ENCODE measurements at regions not wholly inside any gene's neighbourhood (a gene's known extent, or its start where the extent isn't known, plus 50 kb on each side); places are given as distances from the start of the nearest gene placed in this dataset.

DNA sequence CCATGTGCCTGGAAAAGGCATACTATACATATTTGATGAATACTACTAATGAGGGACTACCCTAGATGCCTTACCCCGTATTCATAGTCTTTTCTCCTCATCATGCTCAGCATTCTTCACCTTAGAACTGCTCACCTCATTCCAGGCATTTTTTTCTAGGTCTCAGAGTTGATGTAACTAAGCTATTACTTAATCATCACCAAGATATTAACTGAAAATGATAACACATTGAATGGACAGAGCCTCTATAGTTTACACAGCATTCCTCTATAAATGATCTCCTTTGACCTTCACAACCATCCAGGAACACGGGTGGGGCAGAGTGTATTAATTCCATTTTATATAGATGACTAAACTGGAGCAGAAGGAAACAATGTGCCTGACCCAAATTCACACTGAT is 174.1 kb upstream of the DPH6 start:
- intact Hi-C loops (cut with micrococcal nuclease): no loop called here
- ATAC-seq (no peak), DNase-seq (no peak)

DNA sequence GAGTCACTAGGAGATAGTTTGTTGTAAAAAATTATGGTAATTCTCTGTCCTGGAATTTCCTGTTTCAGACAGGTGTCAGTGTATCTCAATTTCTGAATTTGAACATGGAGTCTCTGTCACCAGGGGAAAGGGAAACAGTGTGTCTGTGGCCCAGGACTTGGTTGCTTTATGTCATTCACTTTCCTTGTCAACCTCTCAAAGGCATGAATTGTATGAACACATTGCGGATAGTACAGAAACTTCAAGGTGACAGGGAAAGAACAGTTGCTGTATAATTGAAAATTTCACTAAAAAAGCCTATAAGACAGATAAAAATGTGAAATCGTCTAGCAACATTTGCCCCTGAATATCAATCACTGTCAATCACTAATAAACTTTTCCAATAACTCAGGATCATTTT is 175.0 kb upstream of the DPH6 start:
- no peak for ATAC-seq
- DNase-seq: no peak
- intact Hi-C loops (cut with micrococcal nuclease): no loop called here

GRCh38 chr15:35721751-35722150 is 175.8 kb upstream of the DPH6 start:
- intact Hi-C loops (cut with micrococcal nuclease): no loop called here
- ATAC-seq (no peak), DNase-seq (no peak)

- ATAC-seq (no peak), DNase-seq (no peak)
- intact Hi-C loops (cut with micrococcal nuclease): no loop called here
Observed at GRCh38 chr15:35722501-35722900, 176.5 kb upstream of the DPH6 start.

- no peak for ATAC-seq
- DNase-seq: no peak
- intact Hi-C loops (cut with micrococcal nuclease): no loop called here
Observed at GRCh38 chr15:35723120-35723847, 177.3 kb upstream of the DPH6 start.

GRCh38 chr15:35723852-35724251 is 177.9 kb upstream of the DPH6 start:
- intact Hi-C loops (cut with micrococcal nuclease): no loop called here
- ATAC-seq (no peak), DNase-seq (no peak)

DNA sequence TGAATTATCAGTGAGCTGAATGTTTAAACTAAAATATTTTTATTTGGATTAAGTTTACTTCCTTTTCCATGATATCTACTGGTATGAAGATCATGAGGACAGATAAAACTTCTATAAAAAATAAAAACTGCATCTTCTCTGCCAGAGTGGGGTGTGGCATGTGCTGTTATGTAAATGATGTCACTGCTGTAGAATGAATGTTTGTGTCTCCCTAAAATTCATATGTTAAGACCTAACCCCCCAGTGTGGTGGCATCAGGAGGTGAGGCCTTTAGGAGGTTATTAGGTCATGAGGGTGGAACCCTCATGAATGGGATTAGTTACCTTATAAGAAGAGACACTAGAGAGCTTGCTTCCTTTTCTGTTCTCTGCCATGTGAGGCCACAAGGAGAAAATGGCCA is 178.7 kb upstream of the DPH6 start:
- intact Hi-C loops (cut with micrococcal nuclease): no loop called here
- ATAC-seq: no peak
- no peak for DNase-seq

DNA sequence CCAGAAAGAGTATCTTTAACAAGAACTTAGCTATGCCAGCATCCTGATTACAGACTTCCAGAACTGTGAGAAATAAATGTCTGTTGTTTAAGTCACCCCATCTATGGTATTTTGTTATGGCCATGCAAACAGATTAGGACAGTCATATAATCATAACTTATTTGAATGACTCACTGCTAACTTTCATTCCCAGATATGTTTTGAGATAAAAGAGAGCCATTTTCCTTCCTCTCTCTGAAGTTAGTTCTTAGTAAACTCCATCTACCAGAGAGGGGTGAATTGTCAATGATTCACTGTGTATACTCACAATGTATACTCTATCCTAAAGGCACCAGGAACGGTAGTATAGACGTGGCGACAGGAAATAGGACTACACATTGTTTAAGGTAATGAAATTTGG is 179.4 kb upstream of the DPH6 start:
- ATAC-seq: no peak
- intact Hi-C loops (cut with micrococcal nuclease): no loop called here
- no peak for DNase-seq

GRCh38 chr15:35727627-35728026 is 181.7 kb upstream of the DPH6 start:
- intact Hi-C loops (cut with micrococcal nuclease): no loop called here
- DNase-seq (no peak), ATAC-seq (no peak)

GRCh38 chr15:35728219-35728940 is 182.4 kb upstream of the DPH6 start:
- DNase-seq: no peak
- intact Hi-C loops (cut with micrococcal nuclease): no loop called here
- no peak for ATAC-seq

DNA sequence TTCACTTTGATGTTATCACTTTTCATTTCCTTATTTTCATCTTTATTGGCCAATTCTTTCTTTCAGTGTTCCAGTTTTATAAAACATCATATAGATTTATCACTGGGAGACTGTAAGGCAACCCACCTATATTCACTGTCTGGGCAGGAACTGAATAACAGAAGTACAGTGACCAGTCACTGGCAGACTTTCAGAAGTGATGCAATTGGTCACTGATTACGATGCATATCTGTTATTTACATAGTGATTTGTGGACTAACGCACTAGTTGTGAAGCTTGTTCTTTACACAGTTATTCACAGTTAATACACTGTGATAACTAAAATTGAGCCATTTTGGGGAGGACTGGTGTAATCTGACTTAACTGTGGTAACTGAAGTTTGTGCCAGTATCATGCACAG is 190.2 kb upstream of the DPH6 start:
- ATAC-seq (no peak), DNase-seq (no peak)
- intact Hi-C loops (cut with micrococcal nuclease): no loop called here

DNA sequence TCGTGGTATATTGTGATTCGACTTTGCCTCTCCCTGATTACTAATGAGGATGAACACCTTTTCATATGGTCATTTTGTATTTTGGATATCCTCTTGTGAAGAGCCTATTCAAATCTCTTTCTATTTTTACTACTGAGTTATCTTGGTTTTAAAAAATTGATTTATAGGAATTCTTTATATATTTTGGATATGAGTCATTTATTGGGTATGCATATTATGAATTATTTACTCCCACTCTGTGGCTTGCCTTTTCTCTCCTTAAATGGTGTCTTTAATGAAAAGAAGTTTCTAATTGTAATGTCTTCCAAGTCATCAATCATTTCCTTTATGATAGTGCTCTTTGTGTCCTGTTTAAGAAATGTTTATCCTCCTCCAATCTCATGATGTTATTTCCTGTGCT is 191.5 kb upstream of the DPH6 start:
- ATAC-seq (no peak), DNase-seq (no peak)
- intact Hi-C loops (cut with micrococcal nuclease): no loop called here

- DNase-seq (no peak), ATAC-seq (no peak)
- intact Hi-C loops (cut with micrococcal nuclease): no loop called here
Observed at GRCh38 chr15:35738370-35738769, 192.4 kb upstream of the DPH6 start.

GRCh38 chr15:35740761-35741160 is 194.8 kb upstream of the DPH6 start:
- intact Hi-C loops (cut with micrococcal nuclease): no loop called here

GRCh38 chr15:35741395-35741794 is 195.4 kb upstream of the DPH6 start:
- intact Hi-C loops (cut with micrococcal nuclease): no loop called here
- DNase-seq: no peak
- ATAC-seq: no peak

More at GRCh38 chr15:35740761-35741160, 194.8 kb upstream of the DPH6 start:
- DNase-seq (no peak), ATAC-seq (no peak)

GRCh38 chr15:35741881-35742280 is 195.9 kb upstream of the DPH6 start:
- ATAC-seq (no peak), DNase-seq (no peak)
- intact Hi-C loops (cut with micrococcal nuclease): no loop called here

DNA sequence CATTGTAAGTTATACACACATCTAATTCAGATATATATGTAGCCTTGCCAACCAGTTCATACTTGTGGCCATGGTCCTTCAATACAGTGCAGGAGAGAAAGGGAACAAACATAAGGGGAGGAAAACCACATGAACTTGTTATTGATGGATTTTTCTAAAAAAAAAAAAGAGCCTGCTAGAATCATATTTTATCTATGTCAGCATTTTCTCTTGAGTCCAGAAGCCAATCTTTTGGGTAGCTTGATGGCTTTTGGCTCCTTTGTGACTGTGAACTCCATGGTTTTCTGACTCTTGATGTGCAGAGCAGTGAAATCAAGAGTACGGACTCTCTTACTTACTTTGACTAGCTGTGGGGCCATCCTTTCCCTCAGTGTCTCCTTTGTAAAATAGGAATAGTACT is 197.4 kb upstream of the DPH6 start:
- no peak for DNase-seq
- intact Hi-C loops (cut with micrococcal nuclease): no loop called here
- no peak for ATAC-seq

- ATAC-seq: no peak
Observed at GRCh38 chr15:35746121-35746520, 200.2 kb upstream of the DPH6 start.

GRCh38 chr15:35748105-35748504 is 202.1 kb upstream of the DPH6 start:
- DNase-seq: no peak

More at GRCh38 chr15:35746121-35746520, 200.2 kb upstream of the DPH6 start:
- DNase-seq: no peak
- intact Hi-C loops (cut with micrococcal nuclease): no loop called here

GRCh38 chr15:35750051-35750450 is 204.1 kb upstream of the DPH6 start:
- intact Hi-C loops (cut with micrococcal nuclease): no loop called here
- DNase-seq: no peak
- ATAC-seq: no peak

More at GRCh38 chr15:35748105-35748504, 202.1 kb upstream of the DPH6 start:
- no peak for ATAC-seq
- intact Hi-C loops (cut with micrococcal nuclease): no loop called here
